ENCODE measurements at regions not wholly inside any gene's neighbourhood (a gene's known extent, or its start where the extent isn't known, plus 50 kb on each side); places are given as distances from the start of the nearest gene placed in this dataset.

DNA sequence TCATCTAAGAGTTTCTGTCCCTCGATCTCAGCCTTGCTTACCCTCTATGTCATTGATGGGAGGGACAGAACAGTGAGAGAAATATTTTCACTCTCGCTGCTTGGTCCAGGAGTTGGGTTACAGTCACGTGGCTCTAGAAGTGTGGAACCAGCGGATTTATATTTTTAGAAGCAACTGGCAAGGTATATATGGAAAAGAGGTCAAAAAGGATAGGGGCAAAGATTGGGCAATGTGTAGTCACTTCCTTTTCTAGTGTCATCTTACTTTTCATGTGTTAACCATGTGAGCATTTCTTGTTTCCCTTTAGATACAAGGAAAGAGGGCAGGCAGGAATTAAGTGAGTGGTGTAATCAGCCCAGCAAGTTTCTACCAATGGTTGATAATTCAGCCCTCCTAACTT, 111.5 kb upstream of the ZNF366 start:
- TF ChIP-seq EZH2 (IDR thresholded peaks at IDR 0.05; ENCODE audit: low read length): no peak
- TF ChIP-seq CTCF (optimal IDR thresholded peaks at IDR 0.05 in 1 of 3, IDR thresholded peaks at IDR 0.05 in 1 of 3, conservative IDR thresholded peaks at IDR 0.05 in 1 of 3; ENCODE audit: extremely low read depth in 1 of 3, insufficient read depth in 2 of 3, low read length in 3 of 3): no peak
- Histone ChIP-seq H3K9me3 (ENCODE audit: control insufficient read depth, low read depth, low read length) (no peaks in the 10 kb centered on the region), H3K4me2 (ENCODE audit: control insufficient read depth, extremely low read depth, insufficient read depth, low read depth, low read length) (no peak overlapping the region), H4K20me1 (ENCODE audit: control insufficient read depth, extremely low read depth, insufficient read depth, low read length) (no peaks in the 10 kb centered on the region), H2AFZ (ENCODE audit: control insufficient read depth, low read length) (no peak overlapping the region), H3K36me3 (ENCODE audit: control insufficient read depth in 2 of 2, extremely low read depth in 1 of 2, insufficient read depth in 2 of 2, low read length in 2 of 2) (no peaks in the 10 kb centered on the region), H3K27me3 (ENCODE audit: control insufficient read depth, extremely low read depth, insufficient read depth, low read length) (no peaks in the 10 kb centered on the region), H3K9me1 (ENCODE audit: control insufficient read depth, extremely low read depth, insufficient read depth, low read length) (no peaks in the 10 kb centered on the region), H3K27ac (ENCODE audit: control insufficient read depth, insufficient read depth, low read length) (no peak overlapping the region), H3K4me1 (ENCODE audit: control insufficient read depth, extremely low read depth, insufficient read depth, low read length) (no peaks in the 10 kb centered on the region), H3K79me2 (ENCODE audit: control insufficient read depth, insufficient read depth, low read length) (no peaks in the 10 kb centered on the region), H3K9ac (ENCODE audit: control insufficient read depth, extremely low read depth, insufficient read depth, low read length) (no peak overlapping the region), H3K4me3 (ENCODE audit: control insufficient read depth in 2 of 3, extremely low read depth in 1 of 3, insufficient read depth in 2 of 3, low read depth in 1 of 3, low read length in 3 of 3) (no peak overlapping the region)
- no peak for FAIRE-seq
- no peak for DNase-seq (ENCODE audit: low read depth, low spot score)
- dilution Hi-C loops (cut with MboI; ENCODE audit: extremely low pct_ligation_motif_present, low sequenced_read_pairs): no loop called here

DNA sequence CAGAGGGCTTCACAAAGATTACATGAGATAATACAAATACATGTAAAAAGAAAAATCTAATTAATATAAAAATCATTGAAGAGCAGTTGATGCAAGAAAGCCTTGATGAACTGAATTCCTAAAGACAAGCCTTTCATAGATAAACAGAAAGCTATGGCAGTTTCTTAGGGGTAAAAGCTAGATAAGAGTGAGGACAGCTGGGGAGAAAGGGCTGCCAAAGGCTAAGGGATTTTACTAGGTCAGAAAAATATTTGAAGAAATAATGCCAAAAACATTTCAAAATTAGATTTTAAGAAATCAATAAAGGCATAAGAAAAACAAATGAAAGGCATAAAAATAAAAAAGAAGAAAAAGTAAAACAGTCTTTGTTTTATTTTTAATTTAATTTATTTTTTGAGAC, 107.9 kb upstream of the ZNF366 start:
- no peaks in the 10 kb centered on the region for H3K27me3 ChIP-seq (ENCODE audit: control insufficient read depth, extremely low read depth, insufficient read depth, low read length)
- H3K79me2 ChIP-seq (ENCODE audit: control insufficient read depth, insufficient read depth, low read length): no peaks in the 10 kb centered on the region
- H3K9ac ChIP-seq (ENCODE audit: control insufficient read depth, extremely low read depth, insufficient read depth, low read length): no peak overlapping the region
- no peak overlapping the region for H3K27ac ChIP-seq (ENCODE audit: control insufficient read depth, insufficient read depth, low read length)
- no peak overlapping the region for H2AFZ ChIP-seq (ENCODE audit: control insufficient read depth, low read length)
- H3K36me3 ChIP-seq (ENCODE audit: control insufficient read depth in 2 of 2, extremely low read depth in 1 of 2, insufficient read depth in 2 of 2, low read length in 2 of 2): no peaks in the 10 kb centered on the region
- no peak overlapping the region for H3K4me2 ChIP-seq (ENCODE audit: control insufficient read depth, extremely low read depth, insufficient read depth, low read depth, low read length)
- H3K4me1 ChIP-seq (ENCODE audit: control insufficient read depth, extremely low read depth, insufficient read depth, low read length): peaks cover 2% of the 10 kb centered on the region
- TF ChIP-seq CTCF (optimal IDR thresholded peaks at IDR 0.05 in 1 of 3, IDR thresholded peaks at IDR 0.05 in 1 of 3, conservative IDR thresholded peaks at IDR 0.05 in 1 of 3; ENCODE audit: extremely low read depth in 1 of 3, insufficient read depth in 2 of 3, low read length in 3 of 3) (no peak), EZH2 (IDR thresholded peaks at IDR 0.05; ENCODE audit: low read length) (no peak)
- DNase-seq (ENCODE audit: low read depth, low spot score) (no peak), FAIRE-seq (no peak)
- dilution Hi-C loops (cut with MboI; ENCODE audit: extremely low pct_ligation_motif_present, low sequenced_read_pairs): no loop called here
- no peaks in the 10 kb centered on the region for H4K20me1 ChIP-seq (ENCODE audit: control insufficient read depth, extremely low read depth, insufficient read depth, low read length)
- no peaks in the 10 kb centered on the region for H3K9me3 ChIP-seq (ENCODE audit: control insufficient read depth, low read depth, low read length)
- no peak overlapping the region for H3K4me3 ChIP-seq (ENCODE audit: control insufficient read depth in 2 of 3, extremely low read depth in 1 of 3, insufficient read depth in 2 of 3, low read depth in 1 of 3, low read length in 3 of 3)
- H3K9me1 ChIP-seq (ENCODE audit: control insufficient read depth, extremely low read depth, insufficient read depth, low read length): no peaks in the 10 kb centered on the region
